Gastroesophageal sphincter (tissue), 4 donors: ENCODE measurements at regions not wholly inside any gene's neighbourhood (a gene's known extent, or its start where the extent isn't known, plus 50 kb on each side); places are given as distances from the start of the nearest gene placed in this dataset.

ENCODE experiments used
- ATAC-seq: fragments of 150-250 bp; one replicate; pipeline ENCODE4 v1.9.1; 2016; ENCODE audit warnings: mild to moderate bottlenecking, moderate library complexity
- H3K27ac ChIP-seq, 4 donors: fragments of 200-600 bp; sonication (generic) in 3 of 4; 1 replicate in 3 of 4; 2 replicates in 1 of 4; pipeline ENCODE4 v1.5.1; 2016 to 2019
- H3K27me3 ChIP-seq: fragments of 200-600 bp; sonication (generic); one replicate; pipeline ENCODE4 v1.5.1; 2019
- H3K36me3 ChIP-seq, 2 donors: fragments of 200-600 bp; sonication (generic); one replicate each; pipeline ENCODE4 v1.5.1; 2019; ENCODE audit warnings: control low read depth in 1 of 2
- H3K4me1 ChIP-seq, 3 donors: fragments of 200-600 bp; sonication (generic); 1 replicate in 2 of 3; 2 replicates in 1 of 3; pipeline ENCODE4 v1.5.1; 2016 to 2019; ENCODE audit warnings: control low read depth in 2 of 3
- H3K4me3 ChIP-seq, 2 donors: fragments of 200-600 bp; sonication (generic); one replicate each; pipeline ENCODE4 v1.5.1; 2019; ENCODE audit warnings: mild to moderate bottlenecking in 1 of 2, moderate library complexity in 1 of 2
- H3K9me3 ChIP-seq, 3 donors: fragments of 200-600 bp; sonication (generic); one replicate each; pipeline ENCODE4 v1.5.1; 2017 to 2019; ENCODE audit warnings: control low read depth in 2 of 3
- CTCF ChIP-seq, 4 experiments: fragments of 200-600 bp in 2 of 4; fragments of 450-650 bp in 2 of 4; sonication (generic) in 1 of 4; IDR thresholded peaks; one replicate each; pipeline ENCODE4 v1.5.1; 2017 to 2019; ENCODE audit warnings: antibody characterized with exemption in 4 of 4, mild to moderate bottlenecking in 2 of 4, moderate library complexity in 2 of 4
- EP300 ChIP-seq: sonication (generic); formaldehyde crosslinking; IDR thresholded peaks from one replicate; pipeline ENCODE4 v1.6.1; 2017; ENCODE audit warnings: antibody characterized with exemption, mild to moderate bottlenecking
- POLR2A ChIP-seq, 2 donors: fragments of 450-650 bp; IDR thresholded peaks; one replicate each; pipeline ENCODE4 v1.6.1; 2017; ENCODE audit warnings: antibody characterized with exemption in 2 of 2, mild to moderate bottlenecking in 2 of 2, moderate library complexity in 1 of 2
- POLR2AphosphoS5 ChIP-seq: sonication (generic); formaldehyde crosslinking; IDR thresholded peaks from one replicate; pipeline ENCODE4 v1.6.1; 2017; ENCODE audit warnings: antibody characterized with exemption
- WGBS, 2 donors: methylation state at CpG; one replicate each; pipeline ENCODE4 v1.1.5; 2018; ENCODE audit warnings: low coverage in 1 of 2; 5-methylcytosine and 5-hydroxymethylcytosine counted together

GRCh38 chr3:177813322-177813721 is 616.0 kb upstream of the TBL1XR1 start:
- peak overlapping the region in 2 of 4 donors; percentile 3 to 8 for H3K27ac ChIP-seq
- 47 to 55% methylated on average over 2 to 3 of the region's 3 CpGs for WGBS, 2 donors
- no peak for ATAC-seq

GRCh38 chr3:177816667-177817208 is 619.5 kb upstream of the TBL1XR1 start:
- H3K27ac ChIP-seq: peak overlapping the region; percentile 23 to 60 (median 44)
- WGBS, 2 donors: 45 to 47% methylated on average over 5 to 6 of the region's 6 CpGs
- no peak overlapping the region for H3K4me3 ChIP-seq

More at GRCh38 chr3:177813322-177813721, 616.0 kb upstream of the TBL1XR1 start:
- Histone ChIP-seq H3K4me3 (no peak overlapping the region), H3K9me3 (no peaks in the 10 kb centered on the region), H3K4me1 (peaks cover 0 to 38% (median 4%) of the 10 kb centered on the region in 3 donors), H3K27me3 (no peaks in the 10 kb centered on the region), H3K36me3 (no peaks in the 10 kb centered on the region)
- TF ChIP-seq EP300 (no peak), POLR2A (IDR thresholded peaks at IDR 0.05) (no peak), POLR2AphosphoS5 (no peak), CTCF (IDR thresholded peaks at IDR 0.05) (no peak)

GRCh38 chr3:177817751-177818150 is 620.5 kb upstream of the TBL1XR1 start:
- no peak for ATAC-seq
- 70 to 100% methylated on average over 1 to 2 of the region's 2 CpGs for WGBS, 2 donors

More at GRCh38 chr3:177816667-177817208, 619.5 kb upstream of the TBL1XR1 start:
- Histone ChIP-seq H3K27me3 (no peaks in the 10 kb centered on the region), H3K4me1 (peaks cover 0 to 33% (median 13%) of the 10 kb centered on the region in 3 donors), H3K36me3 (no peaks in the 10 kb centered on the region), H3K9me3 (no peaks in the 10 kb centered on the region)
- TF ChIP-seq CTCF (IDR thresholded peaks at IDR 0.05) (peak in 2 of 4 experiments; percentile 16 to 30), POLR2A (IDR thresholded peaks at IDR 0.05) (no peak), POLR2AphosphoS5 (peak; percentile 31)
- ATAC-seq: peak; percentile 60

GRCh38 chr3:177818712-177819240 is 621.5 kb upstream of the TBL1XR1 start:
- WGBS, 2 donors: 80 to 89% methylated on average over 1 to 2 of the region's 2 CpGs
- TF ChIP-seq POLR2AphosphoS5: no peak
- TF ChIP-seq EP300: no peak
- TF ChIP-seq CTCF (IDR thresholded peaks at IDR 0.05): no peak
- no peak overlapping the region for H3K4me3 ChIP-seq
- no peaks in the 10 kb centered on the region for H3K9me3 ChIP-seq
- no peaks in the 10 kb centered on the region for H3K36me3 ChIP-seq
- no peak overlapping the region for H3K27ac ChIP-seq
- H3K27me3 ChIP-seq: no peaks in the 10 kb centered on the region
- peaks cover 9 to 40% (median 22%) of the 10 kb centered on the region in 3 donors for H3K4me1 ChIP-seq
- no peak for ATAC-seq

More at GRCh38 chr3:177817751-177818150, 620.5 kb upstream of the TBL1XR1 start:
- Histone ChIP-seq H3K27me3 (no peaks in the 10 kb centered on the region), H3K9me3 (no peaks in the 10 kb centered on the region), H3K4me1 (peaks cover 1 to 37% (median 15%) of the 10 kb centered on the region in 3 donors), H3K4me3 (no peak overlapping the region), H3K27ac (no peak overlapping the region), H3K36me3 (no peaks in the 10 kb centered on the region)
- no peak for TF ChIP-seq EP300
- TF ChIP-seq POLR2AphosphoS5: no peak
- TF ChIP-seq CTCF (IDR thresholded peaks at IDR 0.05): no peak
- TF ChIP-seq POLR2A (IDR thresholded peaks at IDR 0.05): no peak
